ENCODE measurements at regions not wholly inside any gene's neighbourhood (a gene's known extent, or its start where the extent isn't known, plus 50 kb on each side); places are given as distances from the start of the nearest gene placed in this dataset.

GRCh38 chr14:86404989-86405649 lies 875.2 kb downstream of the FLRT2 start:
- Mint-ChIP-seq H3K9me3 (no peaks in the 10 kb centered on the region), H3K36me3 (no peaks in the 10 kb centered on the region), H3K27ac (no peak overlapping the region), H3K4me1 (no peaks in the 10 kb centered on the region), H3K4me3 (no peak overlapping the region)
- ATAC-seq = no peak
- DNase-seq (ENCODE audit: low spot score in 2 of 2) = no peak

- H3K9me3 Mint-ChIP-seq = no peaks in the 10 kb centered on the region
- ATAC-seq = no peak
- no peaks in the 10 kb centered on the region for H3K4me1 Mint-ChIP-seq
- no peak for DNase-seq (ENCODE audit: low spot score in 2 of 2)
- H3K4me3 Mint-ChIP-seq = no peak overlapping the region
- H3K36me3 Mint-ChIP-seq = no peaks in the 10 kb centered on the region
- no peak overlapping the region for H3K27ac Mint-ChIP-seq
Observed at GRCh38 chr14:86404425-86404824, 874.5 kb downstream of the FLRT2 start.

GRCh38 chr14:86402545-86402944 lies 872.6 kb downstream of the FLRT2 start:
- ATAC-seq = no peak

GRCh38 chr14:86391085-86391484 lies 861.1 kb downstream of the FLRT2 start:
- H3K9me3 Mint-ChIP-seq = peaks cover 4% of the 10 kb centered on the region
- no peak overlapping the region for H3K27ac Mint-ChIP-seq
- H3K4me3 Mint-ChIP-seq = no peak overlapping the region
- H3K4me1 Mint-ChIP-seq = no peaks in the 10 kb centered on the region
- ATAC-seq (no peak), DNase-seq (ENCODE audit: low spot score in 2 of 2) (no peak)
- no peaks in the 10 kb centered on the region for H3K36me3 Mint-ChIP-seq

More at GRCh38 chr14:86402545-86402944, 872.6 kb downstream of the FLRT2 start:
- DNase-seq (ENCODE audit: low spot score in 2 of 2) = no peak
- Mint-ChIP-seq H3K9me3 (no peaks in the 10 kb centered on the region), H3K36me3 (no peaks in the 10 kb centered on the region), H3K27ac (no peak overlapping the region), H3K4me3 (no peak overlapping the region), H3K4me1 (no peaks in the 10 kb centered on the region)

GRCh38 chr14:86388216-86388615 lies 858.3 kb downstream of the FLRT2 start:
- ATAC-seq (no peak), DNase-seq (ENCODE audit: low spot score in 2 of 2) (no peak)
- no peak overlapping the region for H3K27ac Mint-ChIP-seq
- H3K4me3 Mint-ChIP-seq = no peak overlapping the region
- H3K9me3 Mint-ChIP-seq = no peaks in the 10 kb centered on the region
- no peaks in the 10 kb centered on the region for H3K4me1 Mint-ChIP-seq
- H3K36me3 Mint-ChIP-seq = no peaks in the 10 kb centered on the region

- no peak overlapping the region for H3K27ac Mint-ChIP-seq
- no peak for DNase-seq (ENCODE audit: low spot score in 2 of 2)
Observed at GRCh38 chr14:86373886-86374285, 843.9 kb downstream of the FLRT2 start.

GRCh38 chr14:86372402-86372801 lies 842.5 kb downstream of the FLRT2 start:
- Mint-ChIP-seq H3K27ac (no peak overlapping the region), H3K4me3 (no peak overlapping the region), H3K9me3 (peaks cover 4% of the 10 kb centered on the region), H3K4me1 (no peaks in the 10 kb centered on the region), H3K36me3 (no peaks in the 10 kb centered on the region)
- ATAC-seq = no peak
- no peak for DNase-seq (ENCODE audit: low spot score in 2 of 2)

More at GRCh38 chr14:86373886-86374285, 843.9 kb downstream of the FLRT2 start:
- H3K36me3 Mint-ChIP-seq = no peaks in the 10 kb centered on the region
- H3K4me3 Mint-ChIP-seq = no peak overlapping the region
- no peaks in the 10 kb centered on the region for H3K4me1 Mint-ChIP-seq
- peaks cover 4% of the 10 kb centered on the region for H3K9me3 Mint-ChIP-seq
- no peak for ATAC-seq

- ATAC-seq = no peak
- Mint-ChIP-seq H3K4me3 (no peak overlapping the region), H3K27ac (no peak overlapping the region), H3K36me3 (no peaks in the 10 kb centered on the region), H3K4me1 (no peaks in the 10 kb centered on the region), H3K9me3 (peaks cover 2% of the 10 kb centered on the region)
- DNase-seq (ENCODE audit: low spot score in 2 of 2) = no peak
Observed at GRCh38 chr14:86364634-86365033, 834.7 kb downstream of the FLRT2 start.

GRCh38 chr14:86363576-86363975 lies 833.6 kb downstream of the FLRT2 start:
- Mint-ChIP-seq H3K9me3 (peaks cover 2% of the 10 kb centered on the region), H3K4me1 (no peaks in the 10 kb centered on the region), H3K36me3 (no peaks in the 10 kb centered on the region), H3K4me3 (no peak overlapping the region), H3K27ac (no peak overlapping the region)
- ATAC-seq = no peak
- no peak for DNase-seq (ENCODE audit: low spot score in 2 of 2)

- DNase-seq (ENCODE audit: low spot score in 2 of 2) = no peak
- Mint-ChIP-seq H3K27ac (no peak overlapping the region), H3K4me1 (no peaks in the 10 kb centered on the region), H3K4me3 (no peak overlapping the region), H3K36me3 (no peaks in the 10 kb centered on the region), H3K9me3 (peaks cover 2% of the 10 kb centered on the region)
- ATAC-seq = no peak
Observed at GRCh38 chr14:86363047-86363446, 833.1 kb downstream of the FLRT2 start.

GRCh38 chr14:86357876-86358275 lies 827.9 kb downstream of the FLRT2 start:
- H3K27ac Mint-ChIP-seq = no peak overlapping the region
- H3K4me1 Mint-ChIP-seq = no peaks in the 10 kb centered on the region
- no peak overlapping the region for H3K4me3 Mint-ChIP-seq
- no peak for ATAC-seq
- no peaks in the 10 kb centered on the region for H3K36me3 Mint-ChIP-seq
- H3K9me3 Mint-ChIP-seq = no peaks in the 10 kb centered on the region
- no peak for DNase-seq (ENCODE audit: low spot score in 2 of 2)

GRCh38 chr14:86357119-86357518 lies 827.2 kb downstream of the FLRT2 start:
- Mint-ChIP-seq H3K36me3 (no peaks in the 10 kb centered on the region), H3K9me3 (no peaks in the 10 kb centered on the region), H3K4me1 (no peaks in the 10 kb centered on the region), H3K27ac (no peak overlapping the region), H3K4me3 (no peak overlapping the region)
- DNase-seq (ENCODE audit: low spot score in 2 of 2) = no peak
- ATAC-seq = no peak

- no peak for ATAC-seq
- H3K9me3 Mint-ChIP-seq = peaks cover 20% of the 10 kb centered on the region
- DNase-seq (ENCODE audit: low spot score in 2 of 2) = no peak
- peak overlapping the region; percentile 22 for H3K4me3 Mint-ChIP-seq
- H3K4me1 Mint-ChIP-seq = peaks cover 6% of the 10 kb centered on the region
- peak overlapping the region; percentile 18 for H3K27ac Mint-ChIP-seq
- H3K36me3 Mint-ChIP-seq = no peaks in the 10 kb centered on the region
Observed at GRCh38 chr14:86346818-86347384, 817.0 kb downstream of the FLRT2 start.

- Mint-ChIP-seq H3K4me3 (no peak overlapping the region), H3K36me3 (no peaks in the 10 kb centered on the region), H3K9me3 (peaks cover 4% of the 10 kb centered on the region), H3K27ac (no peak overlapping the region), H3K4me1 (no peaks in the 10 kb centered on the region)
- no peak for ATAC-seq
- no peak for DNase-seq (ENCODE audit: low spot score in 2 of 2)
Observed at GRCh38 chr14:86334355-86334754, 804.4 kb downstream of the FLRT2 start.

- no peak for DNase-seq (ENCODE audit: low spot score in 2 of 2)
- H3K4me3 Mint-ChIP-seq = no peak overlapping the region
- ATAC-seq = no peak
- H3K9me3 Mint-ChIP-seq = peaks cover 4% of the 10 kb centered on the region
- H3K27ac Mint-ChIP-seq = no peak overlapping the region
- H3K36me3 Mint-ChIP-seq = no peaks in the 10 kb centered on the region
- no peaks in the 10 kb centered on the region for H3K4me1 Mint-ChIP-seq
Observed at GRCh38 chr14:86333493-86333892, 803.5 kb downstream of the FLRT2 start.

- H3K27ac Mint-ChIP-seq = no peak overlapping the region
- no peak for DNase-seq (ENCODE audit: low spot score in 2 of 2)
- H3K9me3 Mint-ChIP-seq = no peaks in the 10 kb centered on the region
- no peaks in the 10 kb centered on the region for H3K36me3 Mint-ChIP-seq
- no peaks in the 10 kb centered on the region for H3K4me1 Mint-ChIP-seq
- no peak for ATAC-seq
- H3K4me3 Mint-ChIP-seq = no peak overlapping the region
Observed at GRCh38 chr14:86331341-86331740, 801.4 kb downstream of the FLRT2 start.
